Heart left ventricle (tissue), 16 donors: ENCODE measurements at regions not wholly inside any gene's neighbourhood (a gene's known extent, or its start where the extent isn't known, plus 50 kb on each side); places are given as distances from the start of the nearest gene placed in this dataset.

Experiments used
- ATAC-seq, 4 donors: fragments of 200-7000 bp; cut with Tn5 transposase; one replicate each; pipeline ENCODE4 v1.9.1; 2020 to 2022; ENCODE audit warnings: moderate library complexity in 4 of 4, mild to moderate bottlenecking in 3 of 4, moderate number of reproducible peaks in 1 of 4
- DNase-seq, 5 donors: peaks; one replicate each; pipeline ENCODE4 v3.0.0-alpha.2; 2020
- H3K27ac ChIP-seq, 12 donors: fragments of 200-600 bp; sonication (generic) in 4 of 12; one replicate each; pipeline versions ENCODE4 v1.5.0 to v1.8.0; 2016 to 2022; ENCODE audit warnings: mild to moderate bottlenecking in 2 of 12
- H3K27me3 ChIP-seq, 9 donors: fragments of 200-600 bp; sonication (generic) in 2 of 9; one replicate each; pipeline versions ENCODE4 v1.5.1 to v1.8.0; 2016 to 2022; ENCODE audit warnings: mild to moderate bottlenecking in 3 of 9
- H3K36me3 ChIP-seq, 9 donors: fragments of 200-600 bp; sonication (generic) in 2 of 9; one replicate each; pipeline versions ENCODE4 v1.5.0 to v1.8.0; 2018 to 2022; ENCODE audit warnings: mild to moderate bottlenecking in 2 of 9
- H3K4me1 ChIP-seq, 12 donors: fragments of 200-600 bp; sonication (generic) in 4 of 12; one replicate each; pipeline versions ENCODE4 v1.5.0 to v1.8.0; 2016 to 2022; ENCODE audit warnings: mild to moderate bottlenecking in 3 of 12
- H3K4me3 ChIP-seq, 12 donors: fragments of 200-600 bp; sonication (generic) in 4 of 12; one replicate each; pipeline versions ENCODE4 v1.5.0 to v1.8.0; 2017 to 2022; ENCODE audit warnings: mild to moderate bottlenecking in 9 of 12, moderate library complexity in 4 of 12
- H3K9me3 ChIP-seq, 12 donors: fragments of 200-600 bp; sonication (generic) in 4 of 12; one replicate each; pipeline versions ENCODE4 v1.5.0 to v1.8.0; 2016 to 2022; ENCODE audit warnings: mild to moderate bottlenecking in 1 of 12
- CTCF ChIP-seq, 12 donors: fragments of 200-600 bp; sonication (generic) in 4 of 12; IDR thresholded peaks; one replicate each; pipeline versions ENCODE4 v1.5.0 to v1.8.0; 2018 to 2022; ENCODE audit warnings: antibody characterized with exemption in 12 of 12, mild to moderate bottlenecking in 5 of 12
- POLR2A ChIP-seq, 2 donors: fragments of 450-650 bp; IDR thresholded peaks; one replicate each; pipeline ENCODE4 v1.6.1; 2017; ENCODE audit warnings: antibody characterized with exemption in 2 of 2, mild to moderate bottlenecking in 2 of 2, moderate library complexity in 2 of 2
- WGBS, 4 donors: extraction: QIAGEN DNeasy Blood & Tissue Kit in 2 of 4; methylation state at CpG; one replicate each; pipeline versions ENCODE4 v1.1.5 to v1.1.7; 2013 to 2018; 5-methylcytosine and 5-hydroxymethylcytosine counted together
- intact Hi-C, 10 donors: fragments of 100-400 bp; cut with DNase I; formaldehyde crosslinking; loops; one replicate each; pipeline versions ENCODE4 v1.11.1 to v1.14.2; 2022
- donor health status: ischemic (EF 13 %, LVEDD 7.1; RV severe dilation, severe dysfunction).
- donor health status: healthy with polysubstance abuse.
- donor health status: DM: no; HTN: yes; CAD: no.
- donor health status: DM: no; HTN: no; CAD: no.
- donor health status: ischemic (EF 25% LVEDD 6.9; RV normal size, moderate dysfunction).
- donor health status: ischemic (EF 25% LVEDD 5.7; RV mildly dilated, moderate dysfunction).
- donor health status: healthy.
- donor health status: DM: yes; HTN: yes; CAD: no.
- donor health status: ischemic (EF 35%, LVEDD 5.7; RV mildly dilated, moderate dysfunction).
- donor health status: nonischemic (EF 11% LVEDD 7.7; RV severe dilation, severe dysfunction).
- donor health status: DM: yes; HTN: yes; CAD: no.
- donor health status: PGD.
- donor health status: ischemic (EF 29% LVEDD 5.4; RV normal size, mild dysfunction).
- donor health status: nonischemic (EF 23%, LVEDD 6.1; RV moderate dilation, normal function).

- intact Hi-C loops = no loop called here
- no peak overlapping the region for H3K27ac ChIP-seq
- ATAC-seq (no peak), DNase-seq (no peak)
- TF ChIP-seq POLR2A (IDR thresholded peaks at IDR 0.05) = no peak
- TF ChIP-seq CTCF (IDR thresholded peaks at IDR 0.05) = no peak
- no peaks in the 10 kb centered on the region for H3K27me3 ChIP-seq
- H3K9me3 ChIP-seq = no peaks in the 10 kb centered on the region
- H3K4me3 ChIP-seq = no peak overlapping the region
- no peaks in the 10 kb centered on the region for H3K36me3 ChIP-seq
- 82 to 90% (median 84%) methylated on average over 2 of the region's 2 CpGs for WGBS, 4 donors
- no peaks in the 10 kb centered on the region for H3K4me1 ChIP-seq
Observed at GRCh38 chr5:165887147-165887546, 2381.7 kb downstream of the MAT2B start.

GRCh38 chr5:165892383-165892782 is 2387.0 kb downstream of the MAT2B start:
- H3K4me3 ChIP-seq = no peak overlapping the region
- no peaks in the 10 kb centered on the region for H3K27me3 ChIP-seq
- H3K27ac ChIP-seq = no peak overlapping the region
- 85 to 90% (median 86%) methylated on average over 6 of the region's 6 CpGs for WGBS, 4 donors
- peaks cover 0 to 3% (median 0%) of the 10 kb centered on the region in 12 donors for H3K9me3 ChIP-seq
- ATAC-seq (no peak), DNase-seq (no peak)
- intact Hi-C loops = no loop called here
- TF ChIP-seq CTCF (IDR thresholded peaks at IDR 0.05) = no peak
- H3K36me3 ChIP-seq = no peaks in the 10 kb centered on the region
- no peaks in the 10 kb centered on the region for H3K4me1 ChIP-seq

- DNase-seq (no peak), ATAC-seq (no peak)
- intact Hi-C loops = no loop called here
- Histone ChIP-seq H3K4me1 (no peaks in the 10 kb centered on the region), H3K36me3 (no peaks in the 10 kb centered on the region), H3K27ac (no peak overlapping the region), H3K27me3 (no peaks in the 10 kb centered on the region), H3K9me3 (peaks cover 0 to 4% (median 0%) of the 10 kb centered on the region in 12 donors), H3K4me3 (no peak overlapping the region)
- TF ChIP-seq POLR2A (IDR thresholded peaks at IDR 0.05) (no peak), CTCF (IDR thresholded peaks at IDR 0.05) (no peak)
- 42 to 51% (median 45%) methylated on average over 3 of the region's 3 CpGs for WGBS, 4 donors
Observed at GRCh38 chr5:165894916-165895315, 2389.5 kb downstream of the MAT2B start.

- 64 to 82% (median 74%) methylated on average over 1 of the region's 1 CpG for WGBS, 4 donors
- no peaks in the 10 kb centered on the region for H3K36me3 ChIP-seq
Observed at GRCh38 chr5:165903835-165904234, 2387.6 kb upstream of the WWC1 start.

More at GRCh38 chr5:165903835-165904234, 2387.6 kb upstream of the WWC1 start:
- TF ChIP-seq POLR2A (IDR thresholded peaks at IDR 0.05) (no peak), CTCF (IDR thresholded peaks at IDR 0.05) (no peak)
- intact Hi-C loops = no loop called here
- H3K27me3 ChIP-seq = no peaks in the 10 kb centered on the region
- no peaks in the 10 kb centered on the region for H3K4me1 ChIP-seq
- no peak overlapping the region for H3K27ac ChIP-seq
- H3K4me3 ChIP-seq = no peak overlapping the region
- no peak for DNase-seq
- peaks cover 0 to 6% (median 0%) of the 10 kb centered on the region in 12 donors for H3K9me3 ChIP-seq
- no peak for ATAC-seq
